ENCODE measurements at regions not wholly inside any gene's neighbourhood (a gene's known extent, or its start where the extent isn't known, plus 50 kb on each side); places are given as distances from the start of the nearest gene placed in this dataset.
"Not testable (repeated sequence)": the region's sequence is repeated elsewhere in the genome, so short reads cannot be mapped to it uniquely, and the experiment has no call there.

- intact Hi-C loops (cut with DNase I): no loop called here
- DNase-seq: no peak
- ATAC-seq: no peak
Measured at GRCh38 chr3:18720543-18720942, 295.4 kb upstream of the SATB1 start.

DNA sequence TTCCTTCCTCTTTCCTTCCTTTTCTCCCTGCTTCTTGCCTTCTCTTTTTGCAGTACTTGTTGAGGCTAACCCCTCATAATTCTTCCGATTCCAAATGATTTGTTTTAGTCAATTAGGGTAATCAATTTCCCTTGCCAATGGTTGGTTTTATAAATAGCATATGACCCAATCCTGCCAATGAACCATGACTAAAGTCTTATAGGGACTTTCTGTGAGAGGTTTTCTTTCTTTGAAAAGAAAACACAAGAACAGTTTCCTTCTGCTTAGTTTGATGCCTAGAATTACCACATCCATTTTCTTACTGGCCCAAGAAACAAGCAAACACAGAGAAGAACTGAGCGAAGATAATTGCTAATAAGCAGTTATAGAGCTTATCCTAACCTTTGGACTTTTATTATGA is 292.5 kb upstream of the SATB1 start:
- ATAC-seq: no peak
- intact Hi-C loops (cut with DNase I): no loop called here
- DNase-seq: no peak

GRCh38 chr3:18716821-18717220 is 291.7 kb upstream of the SATB1 start:
- no peak for ATAC-seq
- intact Hi-C loops (cut with DNase I): no loop called here
- DNase-seq: no peak

GRCh38 chr3:18716101-18716500 is 291.0 kb upstream of the SATB1 start:
- intact Hi-C loops (cut with DNase I): no loop called here
- no peak for DNase-seq
- ATAC-seq: no peak

- intact Hi-C loops (cut with DNase I): no loop called here
- no peak for ATAC-seq
- DNase-seq: no peak
Measured at GRCh38 chr3:18715208-18715607, 290.1 kb upstream of the SATB1 start.

DNA sequence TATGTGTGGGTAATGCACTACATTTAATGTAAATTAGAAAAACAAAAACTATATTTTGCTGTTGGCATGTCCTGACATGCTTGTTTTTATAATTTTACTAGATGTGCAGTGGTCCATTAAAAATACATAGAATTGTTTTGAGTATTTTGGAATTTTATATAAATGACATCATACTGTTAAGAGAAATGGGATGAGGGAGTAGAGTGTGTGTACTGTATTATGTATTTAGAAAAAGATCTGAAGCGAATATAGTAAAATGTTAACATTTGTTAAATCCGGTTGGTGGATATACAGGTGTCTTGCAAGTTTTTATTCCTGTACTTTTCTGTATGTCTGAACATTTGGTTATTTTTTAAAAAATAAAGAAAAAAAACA is 288.4 kb upstream of the SATB1 start:
- intact Hi-C loops (cut with DNase I): no loop called here
- DNase-seq (no peak), ATAC-seq (no peak)

DNA sequence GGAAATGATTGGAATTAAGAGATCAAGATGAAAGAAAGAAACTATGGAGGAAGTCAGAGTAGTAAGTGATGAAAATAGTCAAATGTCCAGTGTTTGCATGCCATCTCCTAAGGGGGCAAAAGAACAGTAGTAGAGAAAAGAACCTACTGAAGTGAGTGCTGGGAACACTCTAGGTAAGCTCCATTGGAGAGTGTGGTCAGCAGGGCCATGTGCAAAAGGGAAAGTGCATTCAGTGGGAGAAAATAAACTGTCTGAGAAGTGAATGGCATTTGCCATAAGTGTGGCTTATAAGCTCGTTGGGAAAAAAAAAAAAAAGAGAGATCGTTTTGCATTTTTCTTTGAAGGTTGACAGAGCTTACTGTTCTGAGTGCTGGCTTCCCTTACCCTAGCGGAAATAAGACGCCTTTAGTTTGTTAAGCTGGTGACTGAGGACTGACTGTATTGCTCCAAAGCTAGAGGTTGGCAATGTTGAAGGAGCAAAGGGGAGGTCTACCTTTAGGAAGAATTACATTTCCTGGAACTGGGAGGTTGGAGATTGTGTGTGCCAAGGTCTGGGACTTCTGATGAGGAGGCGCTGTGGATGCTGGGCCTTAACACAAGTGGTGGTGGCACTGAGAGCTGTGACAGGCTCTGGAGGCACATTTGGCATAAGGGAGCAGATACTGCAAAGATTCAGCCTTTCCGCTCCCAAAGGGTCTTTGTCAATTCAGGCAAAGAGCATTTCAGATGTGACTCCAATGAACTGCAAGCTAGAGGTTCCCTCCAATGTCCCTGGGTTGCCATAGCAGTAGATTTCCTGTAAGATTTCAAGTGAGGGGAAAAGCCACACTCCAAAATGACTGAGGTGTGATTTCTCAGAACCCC is 287.8 kb upstream of the SATB1 start:
- no peak for ATAC-seq
- intact Hi-C loops (cut with DNase I): no loop called here
- no peak for DNase-seq

GRCh38 chr3:18704326-18704725 is 279.2 kb upstream of the SATB1 start:
- no peak for DNase-seq
- ATAC-seq: no peak
- intact Hi-C loops (cut with DNase I): no loop called here

DNA sequence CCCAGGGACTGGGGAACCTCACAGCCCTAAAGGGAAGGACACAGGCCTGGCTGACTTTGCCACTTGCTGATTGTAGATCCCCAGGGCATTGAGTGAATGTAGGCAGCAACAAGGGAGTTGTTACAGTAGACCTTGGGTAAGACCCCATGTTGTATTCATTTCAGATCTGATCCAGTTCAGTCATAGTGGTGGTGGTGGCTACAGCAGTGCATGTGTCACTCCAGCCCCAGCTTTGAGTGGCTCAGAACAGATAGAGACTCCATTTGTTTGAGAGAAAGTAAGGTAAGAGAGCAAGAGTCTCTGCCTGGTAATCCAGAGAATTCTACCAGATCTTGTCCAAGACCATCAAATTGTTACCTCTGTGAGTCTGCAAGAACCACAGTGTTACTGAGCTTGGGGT is 278.7 kb upstream of the SATB1 start:
- no peak for ATAC-seq
- no peak for DNase-seq
- intact Hi-C loops (cut with DNase I): no loop called here

DNA sequence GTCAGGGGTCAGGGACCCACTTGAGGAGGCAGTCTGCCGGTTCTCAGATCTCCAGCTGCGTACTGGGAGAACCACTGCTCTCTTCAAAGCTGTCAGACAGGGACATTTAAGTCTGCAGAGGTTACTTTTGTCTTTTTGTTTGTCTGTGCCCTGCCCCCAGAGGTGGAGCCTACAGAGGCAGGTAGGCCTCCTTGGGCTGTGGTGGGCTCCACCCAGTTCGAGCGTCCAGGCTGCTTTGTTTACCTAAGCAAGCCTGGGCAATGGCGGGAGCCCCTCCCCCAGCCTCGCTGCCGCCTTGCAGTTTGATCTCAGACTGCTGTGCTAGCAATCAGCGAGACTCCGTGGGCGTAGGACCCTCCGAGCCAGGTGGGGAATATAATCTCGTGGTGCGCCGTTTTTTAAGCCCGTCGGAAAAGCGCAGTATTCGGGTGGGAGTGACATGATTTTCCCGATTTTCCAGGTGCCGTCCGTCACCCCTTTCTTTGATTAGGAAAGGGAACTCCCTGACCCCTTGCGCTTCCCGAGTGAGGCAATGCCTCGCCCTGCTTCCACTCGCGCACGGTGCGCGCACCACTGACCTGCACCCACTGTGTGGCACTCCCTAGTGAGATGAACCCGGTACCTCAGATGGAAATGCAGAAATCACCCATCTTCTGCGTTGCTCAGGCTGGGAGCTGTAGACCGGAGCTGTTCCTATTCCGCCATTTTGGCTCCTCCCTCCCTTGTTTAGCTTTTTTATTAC is 268.6 kb upstream of the SATB1 start:
- intact Hi-C loops (cut with DNase I); ATAC-seq; DNase-seq: not testable (repeated sequence)

- intact Hi-C loops (cut with DNase I): no loop called here
- DNase-seq (no peak), ATAC-seq (no peak)
Measured at GRCh38 chr3:18687286-18687685, 262.1 kb upstream of the SATB1 start.

GRCh38 chr3:18683900-18684299 is 258.8 kb upstream of the SATB1 start:
- no peak for DNase-seq
- intact Hi-C loops (cut with DNase I): no loop called here
- no peak for ATAC-seq

DNA sequence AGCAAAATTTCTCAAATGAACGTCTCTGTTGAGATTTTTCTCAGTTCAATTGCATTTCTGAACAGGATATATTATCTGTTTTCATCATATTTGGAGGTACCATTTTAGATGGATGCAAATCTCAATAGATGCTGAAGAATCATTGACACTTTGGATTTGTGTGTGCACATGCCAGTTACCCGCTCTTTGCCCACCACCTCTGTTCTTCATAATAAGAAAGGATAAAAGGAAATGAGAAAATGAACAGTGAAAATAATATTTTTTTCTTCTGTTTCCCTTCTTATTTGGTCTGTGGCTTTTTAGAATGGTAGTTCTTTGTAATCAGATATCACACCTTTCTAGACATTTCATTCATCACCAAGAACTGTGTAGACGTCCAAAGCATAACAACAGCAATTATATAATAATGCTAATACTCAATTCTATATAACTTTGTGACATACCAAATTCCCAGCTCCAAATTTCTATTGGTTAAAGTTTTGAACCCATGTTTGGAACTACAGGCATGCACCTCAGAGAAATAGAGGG is 256.7 kb upstream of the SATB1 start:
- intact Hi-C loops (cut with DNase I): no loop called here
- no peak for DNase-seq
- no peak for ATAC-seq

DNA sequence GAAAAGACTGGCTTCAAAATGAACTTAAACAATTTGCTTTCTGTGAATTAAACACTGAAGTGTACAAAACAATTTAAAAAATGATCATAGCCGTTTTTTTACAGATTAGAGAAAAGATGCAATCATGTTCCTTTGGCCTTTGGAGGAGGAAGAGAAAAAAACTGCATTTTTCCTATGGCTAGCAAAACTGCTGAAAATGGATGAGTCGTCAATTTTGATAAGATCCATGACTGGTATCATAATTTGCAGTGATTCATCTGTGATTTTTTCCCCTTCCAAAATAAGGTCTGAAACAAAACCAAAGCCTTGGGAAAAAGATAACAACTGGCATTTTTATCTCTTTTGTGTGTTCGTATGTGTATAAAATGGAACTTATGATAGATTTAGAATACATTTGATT is 255.6 kb upstream of the SATB1 start:
- no peak for DNase-seq
- intact Hi-C loops (cut with DNase I): no loop called here
- ATAC-seq: no peak

GRCh38 chr3:18679238-18679637 is 254.1 kb upstream of the SATB1 start:
- DNase-seq (no peak), ATAC-seq (peak in 1 of 2 donors; percentile 55)
- intact Hi-C loops (cut with DNase I): no loop called here

GRCh38 chr3:18675197-18675596 is 250.1 kb upstream of the SATB1 start:
- intact Hi-C loops (cut with DNase I): no loop called here
- ATAC-seq (no peak), DNase-seq (no peak)

DNA sequence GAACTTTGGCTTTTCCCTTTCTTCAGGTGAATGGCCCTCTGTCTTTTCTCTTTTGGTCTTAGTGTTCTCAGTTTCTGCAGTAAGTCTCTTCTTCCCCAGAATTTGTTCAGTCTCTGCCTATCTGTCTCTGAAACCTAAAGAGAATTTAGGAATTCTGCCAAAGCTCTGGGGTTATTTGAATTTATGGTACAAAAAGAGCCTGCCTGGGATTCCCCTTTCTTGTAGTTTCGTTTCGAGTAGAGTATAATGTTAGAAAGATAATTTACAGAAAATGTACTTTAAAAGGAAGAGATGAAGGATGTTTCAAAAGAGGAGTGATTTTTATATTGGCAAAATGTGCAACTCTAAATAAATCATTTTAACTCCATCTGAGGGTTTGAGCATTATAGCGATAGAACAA is 247.4 kb upstream of the SATB1 start:
- ATAC-seq: no peak
- DNase-seq: no peak
- intact Hi-C loops (cut with DNase I): no loop called here

DNA sequence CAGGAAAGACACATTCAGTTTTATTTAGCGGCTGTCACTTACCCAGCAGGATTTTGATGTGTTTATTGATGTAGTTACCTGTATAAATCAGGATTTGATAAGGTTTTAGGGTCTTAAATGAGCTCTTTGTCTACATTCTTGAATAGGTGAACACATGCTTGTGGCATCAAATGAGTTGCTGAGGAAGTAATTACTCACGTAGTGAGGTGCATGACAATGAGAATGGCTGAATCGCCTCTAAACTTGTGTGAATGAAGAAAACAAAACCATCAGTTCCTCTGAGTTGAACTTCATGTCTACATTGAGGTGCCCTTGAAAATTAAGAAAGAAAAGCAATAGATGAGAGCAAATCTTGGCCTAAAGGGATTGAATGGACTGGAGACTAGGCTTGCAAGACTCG is 245.6 kb upstream of the SATB1 start:
- no peak for DNase-seq
- no peak for ATAC-seq

GRCh38 chr3:18669374-18669773 is 244.2 kb upstream of the SATB1 start:
- ATAC-seq: no peak
- no peak for DNase-seq

More for the DNA sequence above, 245.6 kb upstream of the SATB1 start:
- intact Hi-C loops (cut with DNase I): no loop called here

GRCh38 chr3:18667552-18667951 is 242.4 kb upstream of the SATB1 start:
- DNase-seq (no peak), ATAC-seq (no peak)

More at GRCh38 chr3:18669374-18669773, 244.2 kb upstream of the SATB1 start:
- intact Hi-C loops (cut with DNase I): no loop called here

GRCh38 chr3:18666655-18667054 is 241.5 kb upstream of the SATB1 start:
- ATAC-seq (no peak), DNase-seq (no peak)
- intact Hi-C loops (cut with DNase I): no loop called here

More at GRCh38 chr3:18667552-18667951, 242.4 kb upstream of the SATB1 start:
- intact Hi-C loops (cut with DNase I): no loop called here

Data from left cardiac atrium (tissue), 4 donors.